GM19397 (cell line): ENCODE measurements at regions not wholly inside any gene's neighbourhood (a gene's known extent, or its start where the extent isn't known, plus 50 kb on each side); places are given as distances from the start of the nearest gene placed in this dataset.

Experiments
- ATAC-seq: cut with Tn5 transposase; IDR thresholded peaks from one replicate; pipeline ENCODE4 v1.9.1; 2021; ENCODE audit warnings: mild to moderate bottlenecking, moderate library complexity; ENCODE audit not compliant: unreplicated experiment

DNA sequence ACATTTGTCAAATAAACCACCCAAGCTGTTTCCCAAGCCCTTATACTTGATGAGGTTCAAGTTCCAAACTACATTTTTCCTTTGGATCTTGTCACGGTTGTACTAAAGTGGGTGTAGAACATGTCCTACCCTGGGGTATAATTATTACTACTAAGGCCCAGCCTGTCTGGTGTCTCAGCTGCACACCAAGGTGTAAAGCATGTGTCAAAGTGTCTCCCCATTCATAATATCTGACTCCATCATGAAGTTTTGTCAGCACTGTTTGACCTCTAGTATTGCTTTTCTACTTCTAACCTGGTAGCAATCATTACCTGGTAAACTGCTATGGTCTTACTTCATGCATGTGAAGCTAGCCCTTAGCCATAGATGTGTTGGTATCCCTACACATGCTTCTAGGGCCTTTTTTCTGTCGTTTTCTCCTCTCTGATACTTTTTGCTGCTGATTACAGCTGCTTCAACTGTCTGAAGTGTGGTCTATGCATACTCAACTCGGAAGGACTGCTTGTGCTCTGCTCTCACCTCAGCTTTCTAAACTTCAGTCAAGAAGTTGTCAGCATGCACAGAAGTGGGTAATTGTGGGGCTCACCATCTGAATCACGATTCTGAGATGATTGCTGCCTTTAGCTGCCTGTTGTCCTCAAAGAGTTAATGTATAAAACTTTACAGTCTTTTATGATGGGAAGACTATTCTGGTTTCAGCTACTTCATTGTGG lies 445.7 kb upstream of the TRIB2 start:
- no peak for ATAC-seq

DNA sequence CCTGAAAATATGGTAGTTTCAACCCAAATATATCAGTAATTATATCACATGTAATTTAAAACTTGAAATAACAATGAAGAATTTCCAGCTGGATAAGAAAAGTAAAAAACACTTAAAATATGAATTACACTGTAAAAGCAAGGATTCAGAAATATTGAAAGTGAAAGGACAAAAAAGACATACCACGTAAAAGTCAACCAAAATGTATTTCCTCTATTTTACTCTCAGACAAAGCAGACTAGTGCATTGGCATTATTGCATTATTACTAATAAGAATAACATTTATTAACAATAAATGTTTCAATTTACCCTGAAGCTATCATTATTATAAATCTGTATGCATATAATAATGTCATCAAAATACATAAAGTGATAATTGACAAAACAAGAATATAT lies 445.1 kb upstream of the TRIB2 start:
- no peak for ATAC-seq

DNA sequence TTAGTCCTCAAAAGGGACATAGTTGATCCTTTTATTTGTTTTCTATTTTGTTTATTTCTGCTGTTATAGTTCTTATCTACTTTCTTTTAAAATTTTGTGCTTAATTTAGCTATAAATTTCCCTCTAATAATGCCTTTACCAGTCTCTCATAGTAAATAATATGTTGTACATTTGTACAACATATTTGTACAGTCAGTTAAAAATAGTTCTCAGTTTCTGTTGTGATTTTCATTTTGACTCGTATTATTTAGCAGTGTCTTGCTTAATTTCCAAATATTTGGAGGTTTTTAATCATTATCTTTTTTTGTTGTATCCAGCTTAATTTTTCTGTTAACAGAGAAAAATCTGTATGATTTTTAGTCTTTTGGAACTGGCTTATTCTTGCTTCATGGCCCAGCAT lies 443.6 kb upstream of the TRIB2 start:
- no peak for ATAC-seq

- no peak for ATAC-seq
These were observed 442.1 kb upstream of the TRIB2 start for GRCh38 chr2:12274591-12274990.

DNA sequence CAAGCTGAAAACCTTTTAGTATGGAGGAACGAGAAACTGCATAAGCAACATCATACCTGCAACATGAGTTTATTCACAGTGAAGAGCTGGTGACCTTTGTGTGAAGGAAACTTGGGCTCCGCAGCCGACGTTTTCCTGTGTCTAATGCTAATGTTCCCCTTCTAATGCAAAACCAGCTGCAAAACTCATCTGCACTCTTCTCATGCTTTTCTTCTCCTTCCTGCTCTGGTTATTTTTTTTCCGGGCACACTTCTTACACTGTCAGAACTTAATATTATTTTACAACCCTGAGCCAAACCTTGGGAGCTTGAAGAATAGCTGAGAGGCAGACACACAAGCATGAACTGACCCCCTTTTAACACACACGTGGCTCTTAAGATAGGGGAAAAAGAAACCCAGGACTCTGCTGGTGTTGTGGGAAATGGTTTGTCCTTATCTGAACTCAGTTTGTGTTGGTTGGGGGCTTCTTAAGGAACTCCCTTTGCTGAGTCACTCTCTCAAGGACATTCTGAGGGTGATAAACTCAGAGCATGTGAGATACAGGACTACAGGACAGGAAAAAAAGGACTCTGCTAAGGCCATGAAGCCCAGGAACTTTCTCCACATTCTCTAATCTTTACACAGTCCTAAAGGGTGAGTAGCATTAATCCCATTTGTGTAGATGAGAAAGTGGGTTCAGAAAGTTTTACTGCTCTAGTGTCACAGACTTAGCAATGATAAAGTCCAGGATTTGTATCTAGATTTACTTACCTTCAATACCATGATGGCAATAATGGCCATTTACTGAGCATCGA lies 439.3 kb upstream of the TRIB2 start:
- ATAC-seq = no peak

- ATAC-seq = no peak
These were observed 438.5 kb upstream of the TRIB2 start for GRCh38 chr2:12278217-12278750.

DNA sequence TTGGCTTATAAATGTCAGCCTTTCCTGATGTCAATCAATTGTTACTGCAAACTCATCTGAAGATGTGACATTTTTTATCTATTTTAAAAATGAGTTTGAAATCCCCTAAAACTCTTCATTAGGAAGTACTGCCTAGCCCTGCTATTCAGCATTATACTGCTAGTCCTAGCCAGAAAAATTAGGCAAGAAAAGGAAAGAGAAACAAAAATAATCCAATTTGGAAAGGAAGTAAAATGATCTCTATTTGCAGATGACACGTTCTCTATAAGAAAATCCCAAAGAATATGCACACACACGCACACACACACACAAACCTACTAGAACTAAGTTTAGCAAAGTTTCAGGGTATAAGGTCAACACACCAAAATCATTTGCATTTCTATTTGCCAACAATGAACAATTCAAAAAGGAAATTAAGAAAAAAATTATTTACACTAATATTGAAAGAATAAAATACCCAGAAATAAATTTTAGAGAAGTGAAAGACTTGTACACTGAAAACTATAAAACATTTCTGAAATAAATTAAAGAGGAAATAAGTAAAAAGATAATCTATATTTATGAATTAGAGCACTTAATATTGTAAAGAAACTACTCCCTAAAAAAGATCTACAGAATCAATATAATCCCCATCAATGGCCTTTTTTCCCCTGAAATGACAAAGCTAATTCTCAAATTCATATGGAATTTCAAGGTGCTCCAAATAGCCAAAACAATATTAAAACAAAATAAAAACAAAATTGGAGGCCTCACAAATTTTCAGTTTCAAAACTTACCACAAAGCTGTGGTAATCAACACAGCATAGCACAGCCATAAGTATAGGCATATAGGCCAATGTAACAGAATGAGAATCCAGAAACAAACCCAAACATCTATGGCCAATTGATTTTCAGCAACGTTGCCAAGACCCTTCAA lies 433.7 kb upstream of the TRIB2 start:
- peak; percentile 58 for ATAC-seq

DNA sequence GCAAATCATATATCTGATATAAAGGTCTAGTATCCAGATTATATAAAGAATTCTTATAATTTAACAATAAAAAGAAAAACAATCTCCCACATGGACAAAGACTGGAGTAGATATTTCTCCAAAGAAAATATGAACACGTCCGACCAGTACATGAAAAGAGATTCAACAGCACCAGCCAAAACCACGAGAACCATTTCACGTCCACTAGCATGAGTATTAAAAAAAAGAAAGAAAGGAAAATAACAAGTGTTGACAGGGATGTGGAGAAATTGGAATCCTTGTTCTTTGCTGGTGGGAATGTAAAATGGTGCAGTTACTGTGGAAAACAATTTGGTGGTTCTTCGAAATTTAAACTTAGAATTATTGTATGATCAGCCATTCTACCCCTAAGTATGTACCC lies 432.7 kb upstream of the TRIB2 start:
- no peak for ATAC-seq

- ATAC-seq = no peak
These were observed 432.2 kb upstream of the TRIB2 start for GRCh38 chr2:12284487-12284886.

DNA sequence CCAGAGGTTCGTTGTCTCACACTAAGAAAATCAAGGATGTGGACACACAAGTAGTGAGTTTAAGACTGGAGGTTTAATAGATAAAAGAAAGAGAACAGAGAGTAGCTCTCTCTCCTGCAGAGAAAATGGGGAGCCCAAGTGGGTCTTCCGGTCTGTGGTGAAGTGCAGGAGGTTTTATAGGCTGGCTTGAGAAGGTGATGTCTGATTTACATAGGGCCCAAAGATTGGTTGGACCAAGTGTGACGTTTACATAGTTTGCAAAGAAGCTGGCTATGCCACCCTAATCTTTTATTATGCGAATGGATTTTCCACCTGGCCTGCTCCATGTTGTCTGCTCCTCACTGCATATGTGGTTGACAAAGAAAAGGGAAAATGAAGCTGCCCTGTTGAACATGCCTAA lies 430.4 kb upstream of the TRIB2 start:
- no peak for ATAC-seq

GRCh38 chr2:12287220-12287751 lies 429.4 kb upstream of the TRIB2 start:
- ATAC-seq = no peak

DNA sequence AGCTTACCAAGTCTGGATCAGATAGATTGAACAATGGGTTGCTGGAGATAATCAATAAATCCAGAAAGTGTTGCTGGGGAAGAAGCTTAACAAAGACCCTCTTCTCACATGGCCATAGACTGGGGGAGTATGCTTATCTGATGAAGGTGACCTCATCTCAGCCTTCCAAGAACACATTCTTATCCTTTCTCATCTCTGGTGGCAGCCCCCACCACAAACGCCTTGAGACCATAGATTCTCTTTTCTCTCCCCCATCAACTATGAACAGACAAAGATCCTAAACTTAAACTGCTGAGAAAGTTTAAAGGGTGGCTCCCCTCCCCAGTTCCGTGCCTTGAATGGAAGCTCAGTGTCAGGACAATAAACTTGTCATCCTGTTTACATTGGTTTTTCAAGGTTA lies 428.7 kb upstream of the TRIB2 start:
- no peak for ATAC-seq

GRCh38 chr2:12289120-12289802 lies 427.5 kb upstream of the TRIB2 start:
- ATAC-seq = no peak

DNA sequence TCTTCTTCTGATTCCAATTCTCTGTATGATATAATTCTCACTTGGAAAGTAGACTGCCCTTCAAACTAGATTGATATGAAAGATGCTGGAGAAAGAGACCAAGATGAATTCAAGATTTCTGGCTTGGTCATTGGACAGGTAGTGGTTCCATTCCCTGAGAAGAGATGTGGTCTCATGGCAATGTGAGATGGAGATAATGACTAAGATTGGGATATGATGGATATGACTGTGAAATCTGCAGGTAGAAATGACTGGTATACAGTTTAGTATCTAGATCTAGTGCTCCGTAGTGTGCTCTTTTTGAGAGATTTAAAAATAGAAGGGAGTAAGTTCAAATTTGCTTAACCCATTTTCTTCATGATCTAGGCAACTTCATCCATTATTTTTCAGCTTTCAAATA lies 425.4 kb upstream of the TRIB2 start:
- no peak for ATAC-seq

DNA sequence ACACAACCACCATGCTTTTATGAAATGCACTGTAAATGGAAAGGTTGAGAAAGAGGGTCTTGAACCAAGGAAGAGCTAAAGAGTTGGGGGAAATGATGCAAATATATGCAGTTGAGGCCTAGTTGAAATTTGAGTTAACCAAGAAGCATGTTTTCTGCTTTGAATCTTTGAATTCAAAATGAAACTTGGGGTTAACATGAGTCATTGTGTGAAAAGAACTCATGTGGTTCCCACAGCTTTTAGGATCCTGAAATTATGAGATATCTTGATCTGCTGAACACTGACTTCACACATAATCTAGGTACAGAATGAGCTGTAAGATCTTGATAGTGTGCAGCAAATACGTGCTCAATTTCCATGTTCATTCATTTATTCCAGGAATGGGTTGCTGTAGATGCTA lies 422.9 kb upstream of the TRIB2 start:
- peak; percentile 87 for ATAC-seq

DNA sequence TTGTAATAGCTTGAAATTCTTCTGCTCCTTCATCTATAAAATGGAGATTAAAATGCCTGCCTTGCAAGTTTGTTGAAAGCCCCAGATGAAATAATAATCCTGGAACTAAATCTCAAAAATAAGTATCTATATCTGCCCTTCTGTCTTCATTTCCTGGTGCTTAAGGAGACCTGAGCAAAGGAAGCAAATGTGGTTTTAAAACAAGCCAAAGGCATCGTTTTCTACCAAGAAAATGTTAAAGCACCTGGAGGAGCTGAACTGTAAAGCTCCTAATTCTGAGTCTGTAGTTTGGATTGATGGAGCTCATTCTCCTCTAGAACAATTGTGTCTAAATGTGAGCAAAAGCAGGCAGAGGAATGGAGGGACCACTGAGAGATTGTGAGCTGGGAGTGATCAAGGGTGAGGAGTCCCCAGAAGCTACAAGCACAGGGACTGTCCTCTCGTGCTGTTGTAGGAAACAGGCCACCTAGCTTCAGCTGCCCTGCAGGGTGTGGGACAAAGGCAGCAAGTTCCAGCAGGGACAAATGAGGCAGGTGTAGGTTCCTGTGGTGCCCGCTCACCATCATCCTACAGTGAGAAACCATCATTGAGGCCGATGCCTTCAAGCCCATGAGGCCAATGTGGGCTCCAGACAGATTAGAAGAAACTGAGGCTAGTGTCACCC lies 420.7 kb upstream of the TRIB2 start:
- ATAC-seq = no peak

DNA sequence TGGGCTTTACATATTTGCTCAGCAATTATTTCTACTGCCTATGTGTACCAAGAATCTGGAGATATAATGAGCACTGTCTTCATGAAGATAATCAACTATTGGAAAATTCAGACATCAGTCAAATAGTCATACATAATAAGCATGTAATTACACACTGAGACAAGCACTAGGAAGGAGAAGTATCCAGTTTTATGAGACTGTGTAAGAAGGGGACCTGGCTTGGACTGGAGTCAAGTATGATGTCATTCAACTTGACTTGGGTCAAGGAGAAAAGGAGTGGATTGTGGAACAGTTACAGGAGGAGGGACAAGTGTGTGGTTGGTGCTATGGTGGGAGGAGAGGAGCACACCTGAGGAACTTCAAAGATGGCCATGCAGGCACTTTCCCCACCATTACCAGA lies 419.8 kb upstream of the TRIB2 start:
- no peak for ATAC-seq

DNA sequence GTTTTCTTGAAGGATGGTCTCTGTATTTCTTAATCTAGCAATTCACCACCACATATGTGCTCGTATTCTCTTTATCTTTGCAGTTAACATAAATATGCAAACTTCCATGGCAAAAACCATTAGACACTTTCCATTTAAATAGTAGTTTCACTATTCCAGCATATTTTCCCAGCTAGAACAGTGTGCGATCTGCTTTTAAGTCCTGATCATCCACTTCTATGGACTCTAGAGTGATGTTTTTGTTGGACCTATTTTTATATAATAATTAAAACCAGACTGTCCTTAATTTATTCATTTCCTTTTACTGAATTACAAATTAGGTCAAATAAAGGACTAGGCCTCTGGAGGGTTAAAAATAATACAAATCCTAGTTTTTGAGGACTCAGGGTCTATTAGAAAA lies 418.4 kb upstream of the TRIB2 start:
- ATAC-seq = no peak

- no peak for ATAC-seq
These were observed 417.3 kb upstream of the TRIB2 start for GRCh38 chr2:12299431-12299830.
